CD14-positive monocyte (primary cell): ENCODE measurements at regions not wholly inside any gene's neighbourhood (a gene's known extent, or its start where the extent isn't known, plus 50 kb on each side); places are given as distances from the start of the nearest gene placed in this dataset.

Experiments used
- DNase-seq, 3 donors: peaks; one replicate each; pipeline ENCODE4 v3.0.0-alpha.2; 2011 to 2022
- H2AFZ ChIP-seq: 2 replicates; pipeline ENCODE4 v1.6.0; 2012; ENCODE audit warnings: mild to moderate bottlenecking, low read depth, low read length, inconsistent platforms; ENCODE audit not compliant: insufficient read depth, poor library complexity, severe bottlenecking
- H3K27ac ChIP-seq, 2 donors: 1 replicate in 1 of 2; 2 replicates in 1 of 2; pipeline ENCODE4 v1.5.1; 2012 to 2013; ENCODE audit warnings: low read length in 2 of 2, control low read depth in 1 of 2, inconsistent platforms in 1 of 2, low read depth in 1 of 2, mild to moderate bottlenecking in 1 of 2
- H3K27me3 ChIP-seq, 2 donors: one replicate each; pipeline versions ENCODE4 v1.6.0 to v1.6.1; 2011 to 2013; ENCODE audit warnings: low read length in 2 of 2; ENCODE audit not compliant: control insufficient read depth in 2 of 2, insufficient read depth in 2 of 2
- H3K36me3 ChIP-seq, 2 donors: replicated peaks in 1 of 2; 1 replicate in 1 of 2; 2 replicates in 1 of 2; pipeline versions ENCODE4 v1.5.1 to v1.6.1; 2012 to 2013; ENCODE audit warnings: low read length in 2 of 2, control low read depth in 1 of 2, inconsistent platforms in 1 of 2, mild to moderate bottlenecking in 1 of 2; ENCODE audit not compliant: insufficient read depth in 2 of 2, control insufficient read depth in 1 of 2
- H3K4me1 ChIP-seq, 2 donors: 1 replicate in 1 of 2; 2 replicates in 1 of 2; pipeline versions ENCODE4 v1.5.1 to v1.6.1; 2012 to 2013; ENCODE audit warnings: low read length in 2 of 2, control low read depth in 1 of 2, inconsistent platforms in 1 of 2, mild to moderate bottlenecking in 1 of 2, moderate library complexity in 1 of 2; ENCODE audit not compliant: insufficient read depth in 2 of 2, control insufficient read depth in 1 of 2
- H3K4me2 ChIP-seq: replicated peaks from 2 replicates; pipeline ENCODE3; 2012; ENCODE audit warnings: low read length, moderate library complexity, mild to moderate bottlenecking; ENCODE audit not compliant: poor library complexity, severe bottlenecking; ENCODE audit errors: extremely low read depth
- H3K4me3 ChIP-seq, 3 experiments: fragments of 200-600 bp in 1 of 3; sonication (generic) in 1 of 3; replicated peaks in 1 of 3; 1 replicate in 2 of 3; 2 replicates in 1 of 3; pipeline ENCODE4 v1.5.1; 2011 to 2013; ENCODE audit warnings: low read length in 3 of 3, mild to moderate bottlenecking in 3 of 3, control low read depth in 2 of 3, low read depth in 2 of 3, inconsistent platforms in 1 of 3, moderate library complexity in 1 of 3
- H3K79me2 ChIP-seq: 2 replicates; pipeline ENCODE4 v1.6.0; 2012; ENCODE audit warnings: mild to moderate bottlenecking, control low read depth, inconsistent platforms, low read length, moderate library complexity; ENCODE audit not compliant: insufficient read depth
- H3K9ac ChIP-seq: 2 replicates; pipeline ENCODE4 v1.6.0; 2017; ENCODE audit warnings: low read length, mild to moderate bottlenecking; ENCODE audit not compliant: insufficient read depth, poor library complexity, severe bottlenecking
- H3K9me3 ChIP-seq, 2 donors: replicated peaks in 1 of 2; 1 replicate in 1 of 2; 2 replicates in 1 of 2; pipeline versions ENCODE4 v1.5.1 to v1.6.1; 2012 to 2013; ENCODE audit warnings: low read length in 2 of 2, control low read depth in 1 of 2; ENCODE audit not compliant: control insufficient read depth in 1 of 2, insufficient read depth in 1 of 2
- H4K20me1 ChIP-seq: 2 replicates; pipeline ENCODE4 v1.6.0; 2012; ENCODE audit warnings: mild to moderate bottlenecking, low read length, control low read depth, moderate library complexity; ENCODE audit not compliant: insufficient read depth
- H3K27ac Mint-ChIP-seq, 7 donors: one replicate each; pipeline ENCODE4 v1.8.0; 2020; ENCODE audit warnings: mild to moderate bottlenecking in 7 of 7, mixed read lengths in 7 of 7, moderate library complexity in 6 of 7, inconsistent platforms in 2 of 7
- H3K27me3 Mint-ChIP-seq, 3 donors: one replicate each; pipeline ENCODE4 v1.8.0; 2021 to 2022; ENCODE audit warnings: low read depth in 3 of 3, mild to moderate bottlenecking in 3 of 3, mixed read lengths in 3 of 3, moderate library complexity in 3 of 3, inconsistent platforms in 1 of 3
- H3K36me3 Mint-ChIP-seq, 2 donors: one replicate each; pipeline ENCODE4 v1.8.0; 2020; ENCODE audit warnings: mixed read lengths in 2 of 2, inconsistent platforms in 1 of 2, mild to moderate bottlenecking in 1 of 2
- H3K4me1 Mint-ChIP-seq: one replicate; pipeline ENCODE4 v1.8.0; 2020; ENCODE audit warnings: mild to moderate bottlenecking, mixed read lengths
- H3K4me3 Mint-ChIP-seq, 2 donors: one replicate each; pipeline ENCODE4 v1.8.0; 2020; ENCODE audit warnings: mild to moderate bottlenecking in 2 of 2, mixed read lengths in 2 of 2, moderate library complexity in 1 of 2
- H3K9me3 Mint-ChIP-seq, 7 donors: one replicate each; pipeline ENCODE4 v1.8.0; 2020 to 2022; ENCODE audit warnings: mixed read lengths in 7 of 7, mild to moderate bottlenecking in 6 of 7, moderate library complexity in 6 of 7, inconsistent platforms in 2 of 7
- CTCF ChIP-seq: fragments of 200-600 bp; IDR thresholded peaks from one replicate; pipeline ENCODE4 v1.8.0; 2022; ENCODE audit warnings: antibody characterized with exemption, mild to moderate bottlenecking
- WGBS: methylation state at CpG from one replicate; pipeline ENCODE4 v1.1.5; 2013; ENCODE audit warnings: missing lambda C conversion rate; ENCODE audit not compliant: insufficient coverage; 5-methylcytosine and 5-hydroxymethylcytosine counted together
- intact Hi-C, 2 donors: fragments of 100-400 bp; cut with micrococcal nuclease; formaldehyde crosslinking; loops; one replicate each; pipeline versions ENCODE4 v1.15.0 to v1.15.1; 2023

- no peaks in the 10 kb centered on the region for H3K4me1 ChIP-seq
- no peak overlapping the region for H3K4me3 ChIP-seq
- no peak overlapping the region for H3K27ac ChIP-seq
- intact Hi-C loops = no loop called here
- H2AFZ ChIP-seq = no peak overlapping the region
- DNase-seq = no peak
- Mint-ChIP-seq H3K4me1 (no peaks in the 10 kb centered on the region), H3K36me3 (no peaks in the 10 kb centered on the region), H3K4me3 (no peak overlapping the region), H3K27ac (no peak overlapping the region), H3K9me3 (peaks cover 5 to 15% (median 9%) of the 10 kb centered on the region in 7 donors), H3K27me3 (peaks cover 0 to 2% (median 0%) of the 10 kb centered on the region in 3 donors)
- H4K20me1 ChIP-seq = no peaks in the 10 kb centered on the region
- no CpG with 5 or more reads among the region's 3 CpGs for WGBS
- no peaks in the 10 kb centered on the region for H3K27me3 ChIP-seq
- no peak overlapping the region for H3K4me2 ChIP-seq
- no peaks in the 10 kb centered on the region for H3K36me3 ChIP-seq
- no peak for TF ChIP-seq CTCF
- peaks cover 8 to 20% of the 10 kb centered on the region in 2 donors for H3K9me3 ChIP-seq
- H3K9ac ChIP-seq = no peak overlapping the region
- no peaks in the 10 kb centered on the region for H3K79me2 ChIP-seq
Measured at GRCh38 chr13:22298530-22298929, 627.7 kb downstream of the FGF9 start.

DNA sequence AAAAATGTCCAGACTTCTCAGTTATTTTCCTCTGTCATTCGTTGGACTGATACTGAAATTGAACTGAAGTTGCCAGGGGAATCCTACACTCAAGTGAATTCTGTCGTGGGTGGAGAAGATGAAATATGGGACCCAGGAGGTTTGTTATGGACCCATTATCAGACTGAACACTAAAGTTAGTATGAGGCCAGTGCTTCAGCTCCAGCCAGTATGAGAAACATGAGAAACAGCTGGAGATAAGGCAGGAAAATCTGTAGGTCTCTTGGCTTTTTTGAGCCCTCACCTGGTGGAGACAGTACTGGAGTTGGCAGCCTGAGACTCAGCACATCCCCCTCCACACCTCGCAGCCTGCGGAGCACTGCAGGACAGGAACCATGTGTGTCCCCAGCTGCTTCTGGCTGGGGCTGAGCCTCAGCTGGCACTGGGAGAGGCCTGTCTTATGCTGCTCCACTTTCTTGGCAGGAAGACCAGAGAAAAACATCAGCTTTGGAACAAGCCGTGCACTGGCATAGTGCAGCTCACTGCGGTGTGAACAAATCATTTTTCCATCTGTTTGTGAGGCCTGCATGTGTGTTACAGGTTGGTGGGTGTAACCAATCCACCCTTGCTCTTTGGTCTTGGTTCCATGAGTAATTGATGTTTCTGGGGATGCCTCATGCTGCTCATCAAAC is 641.0 kb downstream of the FGF9 start:
- Histone ChIP-seq H3K4me1 (no peaks in the 10 kb centered on the region), H3K4me3 (no peak overlapping the region), H3K79me2 (no peaks in the 10 kb centered on the region), H3K27ac (no peak overlapping the region), H2AFZ (no peak overlapping the region), H4K20me1 (no peaks in the 10 kb centered on the region), H3K4me2 (no peak overlapping the region), H3K9ac (no peak overlapping the region), H3K27me3 (no peaks in the 10 kb centered on the region), H3K9me3 (peaks cover 14% of the 10 kb centered on the region in 2 donors), H3K36me3 (no peaks in the 10 kb centered on the region)
- intact Hi-C loops = no loop called here
- Mint-ChIP-seq H3K27me3 (no peaks in the 10 kb centered on the region), H3K4me1 (no peaks in the 10 kb centered on the region), H3K27ac (no peak overlapping the region), H3K9me3 (peaks cover 5 to 25% (median 11%) of the 10 kb centered on the region in 7 donors), H3K4me3 (no peak overlapping the region), H3K36me3 (no peaks in the 10 kb centered on the region)
- TF ChIP-seq CTCF = no peak
- DNase-seq = no peak
- 88% methylated on average over 5 of the region's 6 CpGs for WGBS
